Stimulated activated CD8-positive, alpha-beta memory T cell treated with anti-CD3 and anti-CD28 coated beads, Interleukin-15, amount 100 ng/mL, for 24 hours (primary cell): ENCODE measurements at regions not wholly inside any gene's neighbourhood (a gene's known extent, or its start where the extent isn't known, plus 50 kb on each side); places are given as distances from the start of the nearest gene placed in this dataset.
"Not testable (repeated sequence)": the region's sequence is repeated elsewhere in the genome, so short reads cannot be mapped to it uniquely, and the experiment has no call there.

Experiments used
- DNase-seq: peaks from one replicate; pipeline ENCODE4 v3.0.0-alpha.2; 2020; ENCODE audit warnings: low read depth

DNA sequence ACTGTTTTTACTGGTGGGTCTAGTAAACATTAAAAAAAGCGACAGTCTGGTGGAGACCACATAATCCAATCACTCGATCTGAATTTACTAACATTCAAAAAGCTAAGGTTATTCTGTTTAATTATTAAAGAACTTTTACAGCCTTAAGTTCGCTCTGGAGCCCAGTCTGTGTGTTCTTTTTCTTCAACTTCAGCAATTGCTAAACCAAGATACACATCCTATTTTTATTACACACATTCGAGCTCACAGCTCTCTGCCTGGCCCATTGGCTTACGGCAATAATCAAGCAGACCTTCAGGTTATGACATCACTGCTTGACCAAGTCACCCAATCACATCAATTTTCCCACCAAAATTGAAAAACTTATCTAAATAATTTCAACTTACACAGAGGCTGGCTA is 57.4 kb upstream of the PRSS16 start:
- DNase-seq: no peak

DNA sequence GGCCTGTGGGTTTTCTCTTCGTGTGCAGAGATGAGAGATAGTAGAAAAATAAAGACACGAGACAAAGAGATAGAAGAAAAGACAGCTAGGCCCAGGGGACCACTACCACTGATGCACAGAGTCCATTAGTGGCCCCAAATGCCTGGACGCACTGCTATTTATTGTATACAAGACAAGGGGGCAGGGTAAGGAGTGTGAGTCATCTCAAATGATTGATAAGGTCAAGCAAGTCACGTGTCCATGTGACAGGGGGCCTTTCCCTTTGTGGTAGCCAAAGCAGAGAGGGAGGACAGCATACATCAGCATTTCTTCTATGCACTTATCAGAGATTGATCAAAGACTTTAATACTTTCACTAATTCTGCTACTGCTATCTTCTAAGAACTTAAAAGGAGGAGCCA is 53.0 kb upstream of the PRSS16 start:
- not testable (repeated sequence) for DNase-seq

DNA sequence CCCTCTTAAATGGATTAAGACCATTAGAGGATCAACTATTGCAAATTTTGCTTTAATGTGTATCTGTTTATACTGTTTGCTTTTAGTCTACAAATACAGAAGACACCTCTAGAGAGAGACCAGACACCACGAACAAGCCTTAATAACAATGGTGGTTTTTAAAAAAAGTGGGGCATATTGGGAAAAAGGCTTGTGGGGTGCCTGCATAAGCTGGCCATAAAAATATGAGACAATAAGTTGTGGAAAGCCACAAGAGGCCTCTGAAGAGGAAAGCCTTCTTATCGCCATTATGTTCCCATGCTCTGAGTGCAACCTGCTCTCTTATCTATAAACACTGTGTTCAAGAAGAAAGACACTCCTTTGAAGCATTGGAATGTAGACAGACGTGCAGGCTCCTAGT is 52.0 kb upstream of the PRSS16 start:
- DNase-seq: not testable (repeated sequence)
